WTC11 (cell line): ENCODE measurements at regions not wholly inside any gene's neighbourhood (a gene's known extent, or its start where the extent isn't known, plus 50 kb on each side); places are given as distances from the start of the nearest gene placed in this dataset.

Source experiments
- CBFB ChIP-seq: sonication (generic); formaldehyde crosslinking; IDR thresholded peaks from 2 replicates; pipeline ENCODE4 v1.8.1; 2022; ENCODE audit warnings: mild to moderate bottlenecking, low read depth, missing genetic modification reagents
- CTCF ChIP-seq: fragments of 200-600 bp; IDR thresholded peaks from 2 replicates; pipeline ENCODE4 v1.8.0; 2022; ENCODE audit warnings: antibody characterized with exemption
- JUN ChIP-seq: sonication (generic); formaldehyde crosslinking; IDR thresholded peaks from 2 replicates; pipeline ENCODE4 v1.8.0; 2023; ENCODE audit warnings: mild to moderate bottlenecking, missing genetic modification reagents
- KAT7 ChIP-seq: sonication (generic); formaldehyde crosslinking; IDR thresholded peaks from 2 replicates; pipeline ENCODE4 v1.8.1; 2023; ENCODE audit warnings: missing genetic modification reagents, mild to moderate bottlenecking, borderline replicate concordance
- NR2C2 ChIP-seq: sonication (generic); formaldehyde crosslinking; IDR thresholded peaks from 2 replicates; pipeline ENCODE4 v1.8.0; 2022; ENCODE audit warnings: mild to moderate bottlenecking, missing genetic modification reagents
- SP1 ChIP-seq: sonication (generic); formaldehyde crosslinking; conservative IDR thresholded peaks from 2 replicates; pipeline ENCODE4 v1.8.1; 2022; ENCODE audit warnings: missing genetic modification reagents
- USF2 ChIP-seq: sonication (generic); formaldehyde crosslinking; IDR thresholded peaks from 2 replicates; pipeline ENCODE4 v1.8.1; 2023; ENCODE audit warnings: mild to moderate bottlenecking, missing genetic modification reagents, moderate library complexity

- TF ChIP-seq NR2C2 (CRISPR knock-in tag), result no peak
- no peak for TF ChIP-seq CTCF
- no peak for TF ChIP-seq JUN (CRISPR knock-in tag)
- TF ChIP-seq USF2 (CRISPR knock-in tag), result no peak
- TF ChIP-seq KAT7 (CRISPR knock-in tag), result no peak
- no peak for TF ChIP-seq CBFB (CRISPR knock-in tag)
- no peak for TF ChIP-seq SP1 (CRISPR knock-in tag)
Measured at GRCh38 chr6:94464018-94464510, 1044.7 kb upstream of the EPHA7 start.
